BJ (cell line): ENCODE measurements at regions not wholly inside any gene's neighbourhood (a gene's known extent, or its start where the extent isn't known, plus 50 kb on each side); places are given as distances from the start of the nearest gene placed in this dataset.

ENCODE experiments used
- CTCF ChIA-PET: fragments of 350-600 bp; formaldehyde crosslinking; extraction: SDS; loops from one replicate; lab custom pipeline; 2021; ENCODE audit warnings: antibody characterized with exemption, inconsistent platforms; lab: Yijun Ruan, JAX
- POLR2A ChIA-PET: fragments of 300-600 bp; sonication (Branson Sonifier 250); formaldehyde crosslinking; extraction: SDS; loops from one replicate; lab custom pipeline; 2021; ENCODE audit warnings: antibody characterized with exemption; lab: Charles Lee
- DNase-seq: peaks from one replicate; pipeline ENCODE4 v3.0.0-alpha.2; 2011; ENCODE audit warnings: low read depth
- H3K27me3 ChIP-seq: 2 replicates; pipeline ENCODE4 v1.6.0; 2011; ENCODE audit warnings: low read length; ENCODE audit not compliant: control insufficient read depth, insufficient read depth
- H3K36me3 ChIP-seq: 2 replicates; pipeline ENCODE4 v1.5.1; 2011; ENCODE audit warnings: low read length; ENCODE audit not compliant: control insufficient read depth, insufficient read depth
- H3K4me3 ChIP-seq: 2 replicates; pipeline ENCODE4 v1.5.1; 2011; ENCODE audit warnings: low read depth, mild to moderate bottlenecking, control low read depth, low read length
- CTCF ChIP-seq: IDR thresholded peaks from 2 replicates; pipeline ENCODE4 v1.5.1; 2011; ENCODE audit warnings: low read depth, mild to moderate bottlenecking, control low read depth, inconsistent platforms, low read length, moderate library complexity; ENCODE audit not compliant: insufficient read depth

- ChIA-PET CTCF (interaction anchor here (0.6 kb wide), 1 partner anchor 732 kb away, joined by 3 read pairs; no protein-coding TSS in a partner anchor), POLR2A (no interaction called here)
- no peak for TF ChIP-seq CTCF
- DNase-seq: no peak
- no peaks in the 10 kb centered on the region for H3K36me3 ChIP-seq
- peaks cover 20% of the 10 kb centered on the region for H3K27me3 ChIP-seq
- H3K4me3 ChIP-seq: no peak overlapping the region
These were observed 288.3 kb upstream of the HABP2 start for GRCh38 chr10:113264333-113265131.

GRCh38 chr10:113266147-113266546, 286.7 kb upstream of the HABP2 start:
- no peak for DNase-seq
- Histone ChIP-seq H3K36me3 (no peaks in the 10 kb centered on the region), H3K27me3 (peaks cover 16% of the 10 kb centered on the region), H3K4me3 (no peak overlapping the region)
- ChIA-PET POLR2A (no interaction called here), CTCF (no interaction called here)
- TF ChIP-seq CTCF: no peak

- DNase-seq: peak; percentile 13
- POLR2A ChIA-PET: interaction anchor here (0.5 kb wide), 1 partner anchor 590 kb away, joined by 3 read pairs; no protein-coding TSS in a partner anchor
- TF ChIP-seq CTCF: no peak
- H3K4me3 ChIP-seq: no peak overlapping the region
- no peaks in the 10 kb centered on the region for H3K36me3 ChIP-seq
- CTCF ChIA-PET: no interaction called here
- H3K27me3 ChIP-seq: peaks cover 8% of the 10 kb centered on the region
These were observed 285.0 kb upstream of the HABP2 start for GRCh38 chr10:113267619-113268562.

- Histone ChIP-seq H3K27me3 (peaks cover 5% of the 10 kb centered on the region), H3K36me3 (no peaks in the 10 kb centered on the region), H3K4me3 (no peak overlapping the region)
- no peak for DNase-seq
- POLR2A ChIA-PET: no interaction called here
- CTCF ChIA-PET: no interaction called here
- no peak for TF ChIP-seq CTCF
These were observed 283.5 kb upstream of the HABP2 start for GRCh38 chr10:113269333-113269732.

- POLR2A ChIA-PET: interaction anchor here (0.6 kb wide), 1 partner anchor 44 kb away, joined by 4 read pairs; no protein-coding TSS in a partner anchor
These were observed 280.3 kb upstream of the HABP2 start for GRCh38 chr10:113272511-113272910.

More at GRCh38 chr10:113272511-113272910, 280.3 kb upstream of the HABP2 start:
- H3K4me3 ChIP-seq: no peak overlapping the region
- H3K27me3 ChIP-seq: no peaks in the 10 kb centered on the region
- no peak for TF ChIP-seq CTCF
- no peak for DNase-seq
- no peaks in the 10 kb centered on the region for H3K36me3 ChIP-seq
- CTCF ChIA-PET: interaction anchor here (2.0 kb wide), 1 partner anchor 22 kb away, joined by 7 read pairs; no protein-coding TSS in a partner anchor
